Stimulated activated CD8-positive, alpha-beta memory T cell treated with anti-CD3 and anti-CD28 coated beads, Interleukin-4, amount 100 ng/mL, for 24 hours (primary cell): ENCODE measurements at regions not wholly inside any gene's neighbourhood (a gene's known extent, or its start where the extent isn't known, plus 50 kb on each side); places are given as distances from the start of the nearest gene placed in this dataset.
A peak's percentile ranks its signal among the peaks of the same experiment; 100 is the strongest.

Experiments
- DNase-seq: peaks from one replicate; pipeline ENCODE4 v3.0.0-alpha.2; 2020; ENCODE audit warnings: low read depth

DNA sequence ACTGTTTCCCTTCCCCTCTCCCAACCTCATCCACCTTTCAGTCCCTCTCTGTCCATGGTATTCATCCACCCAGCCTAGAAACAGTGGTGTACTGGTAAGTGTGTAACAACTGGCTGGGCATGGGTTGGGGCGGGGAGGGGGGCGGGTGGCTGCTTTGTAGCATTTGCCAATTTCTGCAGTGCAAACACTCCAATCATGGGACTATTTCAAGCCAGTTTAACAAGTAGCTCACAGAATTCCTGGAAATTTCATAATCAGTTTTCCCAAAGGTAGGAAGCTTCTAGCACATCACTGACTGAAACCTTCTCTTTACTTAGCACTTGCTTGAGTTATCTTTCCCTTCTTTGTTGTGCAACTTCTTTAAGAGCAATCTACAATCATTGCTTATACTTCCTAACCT is 100.8 kb upstream of the WASF3 start:
- DNase-seq = no peak

DNA sequence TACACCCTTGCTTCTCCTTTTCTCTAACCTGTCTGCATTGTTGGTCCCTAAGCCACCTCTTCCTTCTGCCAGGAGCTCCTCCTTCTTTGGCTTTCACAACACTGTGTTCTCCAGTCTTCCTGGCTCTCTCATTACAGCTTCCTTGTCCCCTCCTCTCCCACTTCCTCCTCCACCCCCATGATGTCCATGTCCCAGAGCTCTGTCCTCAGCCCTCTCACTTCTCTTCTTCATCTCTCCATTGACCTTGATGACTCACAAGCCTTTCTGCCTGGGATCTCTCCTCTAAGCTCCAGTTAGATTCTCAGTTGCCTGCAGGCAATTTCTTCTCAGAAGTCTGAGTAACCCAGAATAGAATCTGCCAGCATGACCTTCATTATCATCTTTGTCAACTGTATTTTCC is 100.3 kb upstream of the WASF3 start:
- no peak for DNase-seq

DNA sequence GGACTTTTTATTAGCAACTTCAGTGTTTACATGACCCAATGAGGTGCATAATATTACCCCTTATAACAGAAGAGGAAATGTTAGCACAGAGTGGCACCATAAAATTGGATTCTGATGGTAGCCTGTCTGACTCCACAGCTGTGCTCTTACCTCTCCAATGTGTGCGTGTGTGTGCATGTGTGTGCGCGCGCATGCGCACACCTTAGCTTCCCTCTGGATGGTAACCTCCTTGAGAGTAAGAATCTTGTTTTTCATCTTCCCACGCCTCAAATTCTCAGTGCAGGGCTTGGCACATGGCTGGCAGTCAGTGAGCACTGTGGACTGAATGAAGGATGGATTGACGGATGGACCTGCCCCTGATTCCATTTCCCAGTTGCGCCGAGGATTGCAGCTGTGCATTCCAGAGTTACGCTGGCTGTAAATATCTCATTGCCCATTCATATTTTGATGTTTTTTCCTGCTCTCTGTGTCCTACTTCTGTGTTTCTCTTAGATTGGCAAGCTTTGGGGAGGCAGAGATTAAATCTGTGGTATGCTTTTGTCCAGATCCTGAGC is 99.2 kb upstream of the WASF3 start:
- DNase-seq = no peak

DNA sequence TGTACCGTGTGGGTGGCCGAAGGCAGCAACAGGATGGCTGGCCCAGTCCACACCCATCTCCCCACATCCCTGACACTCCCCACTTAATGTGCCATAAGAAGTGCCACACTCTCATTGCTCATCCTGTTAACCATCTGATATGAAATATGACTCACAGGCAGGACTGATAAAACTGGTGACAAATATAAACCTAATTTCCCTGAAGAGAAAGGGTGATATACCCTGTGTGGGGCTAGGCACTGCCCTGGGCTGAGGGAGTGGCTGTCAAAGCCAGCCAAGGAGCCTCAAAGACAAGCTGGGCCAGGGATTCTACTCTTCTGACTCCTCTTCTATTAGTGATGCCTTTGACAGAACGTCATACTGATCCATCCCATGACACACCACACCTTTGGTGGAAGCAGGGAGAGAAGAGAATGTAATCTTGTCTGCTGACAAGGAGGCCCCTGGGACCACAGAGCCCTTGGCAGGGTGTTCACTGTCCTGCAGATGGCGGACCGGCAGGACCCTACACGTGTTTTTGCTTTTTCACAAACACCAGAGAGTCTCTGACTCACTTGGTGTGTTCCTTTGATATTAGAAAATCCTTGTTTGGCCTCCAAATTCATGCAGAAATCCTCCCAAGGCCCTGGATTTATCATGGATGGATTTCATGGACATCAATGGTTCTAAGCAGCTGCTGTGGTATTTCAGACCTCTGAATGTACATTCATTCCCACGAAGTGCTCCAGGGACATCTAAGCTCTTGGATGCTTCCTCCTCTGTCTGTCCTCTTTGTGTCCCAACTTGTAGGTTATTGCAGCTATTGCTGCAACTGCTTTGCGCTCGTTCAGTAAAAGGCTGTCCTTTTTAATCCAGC is 98.0 kb upstream of the WASF3 start:
- DNase-seq = no peak

DNA sequence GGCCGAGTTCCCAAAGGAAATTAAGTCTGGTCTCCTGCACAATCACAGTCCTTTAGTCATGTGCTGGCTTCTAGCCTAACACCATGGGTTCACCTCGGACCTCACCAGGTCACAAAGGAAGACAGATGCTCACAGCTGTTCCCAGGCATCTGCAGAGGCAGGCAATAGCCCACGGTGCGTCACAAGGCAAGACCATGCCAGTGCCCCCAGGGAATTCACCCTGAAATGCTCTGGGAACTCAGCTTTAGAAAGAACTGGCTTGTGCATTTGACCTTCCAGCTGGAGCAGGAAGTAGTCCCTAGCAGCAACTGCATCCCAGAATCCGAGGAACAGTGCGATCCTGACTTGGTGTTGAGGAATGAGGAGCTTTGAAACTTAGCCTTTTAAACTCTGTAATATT is 96.8 kb upstream of the WASF3 start:
- no peak for DNase-seq

DNA sequence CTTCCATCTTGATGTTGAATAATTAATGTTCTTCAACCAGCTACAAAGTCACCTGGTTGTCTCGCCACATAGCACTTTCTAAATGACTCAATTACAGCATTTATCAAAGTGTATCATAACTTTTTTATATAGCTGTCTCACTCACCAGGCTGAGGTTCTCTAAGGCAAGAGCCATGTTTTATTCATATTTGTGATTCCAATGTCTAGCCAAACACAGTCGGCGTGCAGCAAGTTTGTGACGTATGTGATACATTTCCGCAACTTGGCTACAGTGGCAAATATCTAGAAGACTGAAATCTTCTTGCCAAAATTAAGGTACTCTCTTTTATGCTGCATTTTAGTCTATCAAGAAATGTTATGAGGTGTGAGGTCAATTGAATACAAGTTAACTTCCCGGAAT is 94.2 kb upstream of the WASF3 start:
- no peak for DNase-seq

DNA sequence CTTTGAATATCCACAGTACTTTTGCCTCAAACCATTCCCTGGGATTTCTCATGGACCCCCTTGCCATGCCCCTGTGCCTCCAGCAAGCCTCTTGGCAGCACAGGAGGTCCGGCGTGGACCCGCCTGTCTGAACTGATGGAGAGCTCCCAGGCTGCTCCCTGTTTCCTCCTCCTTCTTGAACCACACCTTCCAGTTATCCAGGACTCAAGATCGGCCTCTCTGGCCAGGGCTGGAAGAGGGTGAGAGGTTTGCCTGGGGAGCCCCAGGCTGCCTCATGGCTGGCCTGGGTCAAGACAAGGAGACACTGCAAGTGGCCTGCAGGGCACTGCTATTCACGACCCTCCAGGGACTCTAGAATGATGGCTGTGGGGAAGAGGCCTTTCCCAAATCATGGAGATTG is 93.6 kb upstream of the WASF3 start:
- no peak for DNase-seq

DNA sequence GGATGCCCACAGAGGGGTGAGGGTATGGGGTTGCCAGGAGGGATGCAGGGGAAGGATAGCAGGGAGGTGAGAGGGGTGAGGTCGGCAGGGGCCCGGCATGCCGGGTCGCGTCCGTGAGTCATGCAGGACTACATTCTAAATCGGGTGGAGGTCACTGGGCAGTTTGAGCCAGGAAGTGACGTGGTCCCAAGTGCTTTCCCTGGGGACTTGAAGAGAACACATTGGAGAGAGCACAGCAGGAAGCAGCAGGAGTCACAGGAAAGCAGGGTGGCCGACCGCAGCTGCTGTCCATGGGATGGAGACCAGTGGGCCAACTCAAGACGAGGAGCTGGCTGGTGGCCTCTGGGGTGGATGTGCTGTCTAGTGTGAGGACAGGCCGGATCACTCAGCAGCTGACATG is 92.0 kb upstream of the WASF3 start:
- no peak for DNase-seq

DNA sequence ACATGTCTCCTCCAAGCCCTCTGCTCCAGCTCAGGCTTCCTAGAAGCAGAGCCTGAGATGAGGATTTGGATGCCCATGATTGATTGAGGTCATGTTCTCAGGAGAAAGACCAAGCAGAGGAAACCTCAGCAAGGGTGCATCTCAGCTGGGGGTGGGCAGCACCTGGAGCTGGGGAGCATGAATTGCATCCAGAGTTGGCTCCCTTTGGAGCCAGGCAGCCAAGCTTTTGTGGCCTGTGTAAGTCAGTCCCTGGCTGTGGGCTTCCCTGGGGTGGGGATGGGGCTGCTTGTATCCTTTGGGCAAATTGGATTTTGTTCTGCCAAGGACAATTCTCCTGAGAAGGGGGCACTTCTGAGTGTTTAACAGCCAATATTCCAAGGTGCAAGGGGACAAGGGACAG is 91.5 kb upstream of the WASF3 start:
- DNase-seq = no peak

DNA sequence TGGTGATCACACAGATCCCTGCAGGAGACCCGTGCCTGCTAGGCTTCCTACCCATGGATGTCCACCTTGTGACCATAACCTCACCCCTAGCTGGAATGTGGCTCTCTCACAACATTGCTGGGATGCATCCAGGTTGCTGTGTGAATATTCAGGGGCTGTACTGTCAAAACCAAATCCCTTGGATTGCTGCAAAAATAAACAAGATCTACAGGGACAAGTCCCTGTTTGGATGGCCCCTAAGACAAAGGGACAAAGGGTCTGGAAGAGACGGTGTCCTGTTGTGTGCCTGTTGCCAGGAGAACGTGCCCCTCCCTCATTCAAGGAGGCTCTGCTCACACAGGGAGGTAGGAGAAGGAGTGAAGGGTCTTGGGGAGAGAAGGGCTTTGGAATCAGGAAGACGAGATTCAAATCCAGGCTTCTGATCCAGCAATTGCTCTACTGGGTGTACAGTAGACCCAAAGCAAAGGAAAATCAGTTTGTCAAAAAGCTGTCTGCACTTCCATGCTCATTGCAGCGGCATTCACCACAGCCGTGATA is 89.2 kb upstream of the WASF3 start:
- no peak for DNase-seq

DNA sequence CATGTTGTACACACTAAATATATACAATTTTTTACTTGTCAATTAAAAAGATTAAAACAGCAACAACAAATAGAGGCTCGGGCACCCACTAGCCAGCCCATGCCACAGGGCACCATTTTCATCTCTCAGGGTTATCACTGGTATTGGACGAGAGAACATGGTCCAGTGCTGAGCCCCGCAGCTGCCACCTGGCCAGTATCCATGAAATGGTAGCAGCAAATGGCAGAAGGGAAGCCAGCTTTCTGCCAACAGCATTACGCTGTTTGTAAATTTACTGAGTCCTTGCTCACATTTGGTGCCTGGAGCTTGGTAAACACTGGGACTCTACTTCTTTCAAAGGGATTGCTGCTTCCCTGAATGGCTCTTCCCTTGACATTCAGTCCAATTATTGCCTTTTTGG is 87.9 kb upstream of the WASF3 start:
- DNase-seq = no peak

DNA sequence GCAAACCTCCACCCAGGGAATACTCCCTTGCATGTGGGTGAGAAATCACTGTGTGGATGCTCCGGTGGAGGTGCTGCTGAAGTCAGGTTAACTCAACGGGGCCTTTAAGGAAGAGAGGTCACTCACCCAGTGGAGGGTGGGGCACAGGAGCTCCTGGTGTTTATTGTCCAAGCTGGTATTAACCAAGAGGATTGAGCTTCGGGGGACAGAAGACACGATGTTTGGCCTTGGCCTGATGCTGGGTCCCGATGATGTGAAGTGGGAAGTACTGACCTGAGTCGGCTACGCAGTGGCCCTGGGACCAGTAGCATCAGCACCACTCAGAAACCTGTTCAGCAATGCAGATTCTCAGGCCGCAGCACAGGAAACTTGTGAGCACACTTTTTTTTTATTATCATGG is 85.7 kb upstream of the WASF3 start:
- DNase-seq = no peak

DNA sequence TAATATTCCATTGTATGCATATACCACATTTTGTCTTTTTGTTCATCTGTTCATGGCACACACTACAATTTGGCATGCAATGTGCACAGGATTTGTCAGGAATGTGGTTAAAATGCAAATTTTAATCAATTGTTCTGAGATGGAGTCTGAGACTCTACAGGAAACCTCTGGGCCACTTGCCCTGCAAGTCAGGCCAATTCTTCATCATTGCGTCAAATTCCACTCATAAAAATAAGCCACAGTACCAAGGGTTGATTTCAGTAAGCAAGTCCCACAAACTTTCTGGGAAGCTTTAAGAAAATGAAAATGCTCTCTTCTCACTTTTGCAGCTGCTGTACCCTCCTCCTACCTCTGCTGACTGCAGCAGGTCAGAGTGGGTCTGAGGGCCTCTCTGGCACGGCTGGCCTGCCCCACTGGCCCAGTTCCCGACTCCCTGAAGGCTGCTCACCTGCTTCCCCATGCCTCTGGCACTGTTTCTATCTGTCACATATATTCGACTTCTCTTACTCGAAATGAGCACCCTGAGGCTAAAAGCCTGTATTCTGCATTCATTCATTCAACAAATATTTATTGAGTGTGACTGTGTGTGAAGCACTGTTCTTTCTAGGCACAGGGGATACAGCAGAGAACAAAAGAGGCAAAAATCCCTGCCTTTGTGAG is 83.8 kb upstream of the WASF3 start:
- no peak for DNase-seq

DNA sequence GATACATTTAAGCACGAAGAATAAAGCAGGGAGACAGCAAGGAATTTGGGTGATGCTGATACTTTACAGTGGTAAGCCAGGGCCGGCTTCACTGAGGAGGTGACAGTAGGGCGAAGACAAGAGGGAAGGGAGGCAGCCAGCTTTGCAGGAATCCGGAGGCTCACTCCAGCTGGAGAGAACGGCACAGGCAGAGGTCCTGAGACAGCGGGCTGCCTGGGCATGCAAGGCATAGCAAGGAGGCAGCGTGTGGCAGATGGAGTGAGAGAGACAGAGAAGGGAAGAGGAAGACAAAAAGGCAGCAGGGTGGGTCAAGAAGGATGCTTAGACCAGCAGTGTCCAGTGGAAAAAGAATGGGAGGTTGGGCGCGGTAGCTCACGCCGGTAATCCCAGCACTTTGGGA is 83.2 kb upstream of the WASF3 start:
- DNase-seq = no peak

DNA sequence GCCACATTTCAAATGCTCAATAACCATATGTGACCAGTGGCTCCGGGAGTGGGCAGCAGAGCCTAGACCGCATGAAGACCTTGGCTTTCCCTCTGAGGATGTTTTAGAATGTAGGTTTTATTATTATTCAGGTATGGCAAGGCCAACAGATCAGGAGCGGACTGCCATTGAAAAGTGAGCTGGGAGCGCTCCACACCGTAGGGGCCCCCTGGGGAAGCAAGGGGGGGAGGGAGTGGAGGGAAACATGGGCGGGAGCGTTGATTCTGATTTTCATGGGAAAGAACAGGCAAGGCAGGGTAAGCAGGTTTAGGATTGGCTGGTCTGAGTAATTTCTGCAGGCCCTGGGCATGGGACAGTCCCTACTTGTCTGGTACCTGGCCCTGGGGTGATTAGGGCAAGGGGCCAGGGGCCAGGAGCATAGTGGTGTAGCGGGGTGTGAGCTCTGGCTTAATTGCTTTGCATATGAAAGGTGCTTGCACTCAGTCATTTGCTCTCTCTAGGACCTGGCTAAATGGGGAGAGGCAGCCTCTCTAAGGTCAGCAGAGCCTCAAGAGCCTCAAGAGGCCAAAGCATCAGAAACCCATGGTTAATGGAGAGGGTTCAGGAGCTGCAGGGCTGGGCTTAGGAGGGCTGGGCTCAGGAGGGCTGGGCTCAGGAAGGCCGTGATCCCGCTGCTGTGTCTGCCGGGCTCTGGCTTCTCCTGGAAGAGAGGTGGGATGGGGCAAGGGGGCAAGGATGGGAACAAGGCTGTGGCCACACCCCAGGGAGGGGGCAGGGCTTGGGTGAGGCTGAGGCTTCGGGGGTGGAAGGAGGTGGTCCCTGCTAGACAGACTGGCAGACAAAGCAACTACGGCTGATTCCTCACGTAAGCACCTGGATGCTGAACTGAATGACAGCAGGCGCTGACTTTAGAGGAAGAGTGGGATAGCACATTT is 82.0 kb upstream of the WASF3 start:
- DNase-seq = no peak

DNA sequence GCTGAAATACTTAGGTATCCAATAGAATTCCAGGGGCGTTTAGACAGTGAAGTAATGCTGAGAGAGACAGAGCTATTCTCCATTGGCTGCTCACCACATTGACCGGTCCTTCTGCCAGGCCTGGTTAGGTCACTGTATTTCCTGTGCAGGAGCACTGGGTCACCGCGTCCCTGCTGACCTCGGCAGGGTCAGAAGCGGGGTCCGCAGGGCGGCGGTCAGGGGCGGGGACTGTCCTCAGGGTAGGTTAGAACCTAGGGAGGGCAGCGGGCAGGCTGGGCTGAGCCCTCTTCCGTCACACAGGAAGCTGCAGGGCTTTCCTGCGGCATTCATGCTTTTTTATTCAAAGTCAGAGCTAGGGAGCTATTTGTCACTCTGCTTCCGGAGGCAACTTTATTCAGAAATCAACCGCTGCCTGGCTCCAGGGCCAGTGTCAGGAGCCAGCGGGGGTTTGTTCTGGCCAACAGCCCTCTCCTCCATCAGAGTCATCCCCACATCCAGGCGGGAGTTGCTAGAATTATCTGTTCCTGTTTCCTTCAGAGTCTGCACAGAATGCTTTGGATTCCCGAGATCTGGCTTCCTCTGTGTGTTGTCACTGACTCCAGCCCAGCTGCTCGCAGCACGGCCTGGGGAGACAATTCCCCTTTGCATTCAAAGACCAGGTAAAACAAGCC is 81.2 kb upstream of the WASF3 start:
- DNase-seq = no peak

DNA sequence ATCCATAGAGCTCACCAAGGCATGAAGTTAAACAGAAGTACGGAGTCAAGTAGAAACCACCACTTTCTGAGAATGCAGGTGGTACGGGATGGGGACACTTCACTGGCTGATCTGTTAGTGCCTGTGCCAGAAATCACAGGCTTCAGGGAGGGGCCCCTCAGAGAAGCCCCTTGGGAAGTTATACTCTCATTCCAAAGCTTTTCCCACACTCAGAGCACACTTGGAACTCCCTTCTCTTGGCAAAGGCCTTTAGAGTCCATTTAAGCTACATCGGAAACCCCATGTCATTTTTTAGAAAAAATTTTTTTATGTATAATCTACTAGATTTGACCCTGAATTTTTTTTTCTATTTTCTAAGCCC is 80.7 kb upstream of the WASF3 start:
- DNase-seq = no peak

DNA sequence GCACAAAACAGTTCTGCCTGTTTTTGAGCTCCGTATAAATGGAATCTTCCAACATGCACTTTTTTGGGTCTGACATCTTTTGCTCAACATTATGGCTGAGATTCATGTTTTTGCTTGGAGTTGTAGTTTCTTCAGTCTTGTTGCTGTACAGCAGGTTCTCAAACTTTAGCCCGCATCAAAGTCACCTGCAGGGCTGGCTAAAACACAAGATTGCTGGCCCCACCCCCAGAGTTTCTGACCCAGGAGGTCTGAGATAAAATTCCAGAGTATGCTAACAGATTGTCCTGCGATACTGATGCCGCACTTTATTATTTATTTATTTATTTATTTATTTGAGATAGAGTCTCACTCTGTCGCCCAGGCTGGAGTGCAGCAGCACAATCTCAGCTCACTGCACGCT is 79.8 kb upstream of the WASF3 start:
- no peak for DNase-seq

DNA sequence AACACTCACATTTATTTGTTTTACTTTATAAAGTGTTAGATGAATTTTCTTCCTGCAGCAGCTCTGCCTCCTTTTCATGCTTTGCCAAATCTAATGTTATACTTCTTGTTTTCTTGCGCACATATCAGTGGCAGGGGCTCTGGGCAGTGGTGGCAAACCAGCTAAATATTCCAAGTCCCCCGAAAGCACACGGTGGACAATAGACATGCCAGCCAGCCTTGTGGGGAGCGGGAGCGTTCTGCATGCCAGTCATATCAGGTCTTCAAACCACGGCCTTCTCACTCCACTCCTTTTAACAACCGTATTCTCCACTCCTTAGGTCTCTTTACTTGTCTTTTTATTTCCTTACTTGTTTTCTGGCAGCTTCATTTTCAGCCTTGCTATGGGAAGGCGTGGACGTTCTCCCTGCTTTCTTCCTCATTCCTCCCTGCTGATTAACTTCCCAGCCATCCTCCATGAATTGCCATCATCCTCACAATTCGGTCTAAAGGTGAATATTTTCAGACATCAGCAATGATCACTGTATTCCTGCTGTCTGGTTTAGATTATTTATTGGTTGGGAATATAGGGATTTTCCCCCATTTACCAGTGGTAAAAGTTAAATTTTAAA is 77.1 kb upstream of the WASF3 start:
- DNase-seq = no peak

DNA sequence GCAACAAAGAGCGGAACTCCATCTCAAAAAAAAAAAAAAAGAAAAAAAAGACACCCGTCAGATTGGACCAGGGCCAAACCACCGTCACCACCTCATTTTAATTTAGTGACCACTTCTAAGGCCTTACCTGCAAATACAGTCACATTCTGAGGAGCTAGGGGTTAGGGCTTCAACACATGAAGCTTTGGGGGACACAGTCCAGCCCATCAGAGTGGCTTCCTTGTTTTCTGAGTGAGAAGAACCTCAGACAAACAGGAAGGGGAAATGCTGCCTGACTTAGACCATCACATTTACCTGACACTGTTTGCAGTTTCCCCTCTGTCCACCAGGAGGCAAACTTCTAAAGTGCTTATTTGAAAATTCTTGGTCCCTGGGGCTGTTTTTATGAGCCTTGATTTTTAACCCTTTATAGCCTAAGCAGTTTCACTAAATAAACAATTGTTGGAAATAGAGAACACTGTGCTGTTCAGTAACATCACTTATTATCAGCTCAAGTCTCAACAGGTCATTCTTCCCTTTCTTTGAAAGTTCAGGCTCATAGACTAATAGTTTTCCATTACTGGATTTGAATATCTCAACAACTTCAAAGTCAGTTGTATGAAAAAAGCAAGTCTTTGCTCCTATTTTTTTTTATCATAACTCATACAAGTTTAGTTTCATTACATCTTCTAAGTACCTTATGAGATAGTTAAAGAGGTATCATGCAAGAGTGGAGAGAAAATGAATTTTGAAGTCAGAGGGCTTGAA is 74.9 kb upstream of the WASF3 start:
- peak; percentile 27 for DNase-seq

DNA sequence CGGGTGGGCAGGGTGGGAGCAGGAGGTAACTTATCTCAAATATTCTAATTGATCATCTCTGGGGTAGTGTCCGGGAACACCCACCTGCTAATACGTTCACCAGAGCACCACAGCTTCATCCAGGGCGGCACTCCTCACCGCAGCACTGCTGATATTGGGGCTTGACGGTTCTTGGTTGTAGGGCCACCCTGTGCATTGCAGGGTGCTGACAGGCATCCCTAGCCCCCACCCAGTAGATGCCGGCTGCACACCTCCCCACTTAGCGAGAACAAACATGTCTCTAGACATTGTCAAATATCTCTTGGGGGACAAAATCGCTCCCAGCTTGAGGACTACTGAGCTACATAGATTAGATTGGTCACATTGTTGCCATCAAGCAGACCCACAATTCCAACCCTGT is 73.9 kb upstream of the WASF3 start:
- DNase-seq = no peak
